ENCODE measurements at regions not wholly inside any gene's neighbourhood (a gene's known extent, or its start where the extent isn't known, plus 50 kb on each side); places are given as distances from the start of the nearest gene placed in this dataset.

GRCh38 chr6:74000666-74001490 lies 304.9 kb downstream of the CD109 start:
- TF ChIP-seq, protein P1, sequence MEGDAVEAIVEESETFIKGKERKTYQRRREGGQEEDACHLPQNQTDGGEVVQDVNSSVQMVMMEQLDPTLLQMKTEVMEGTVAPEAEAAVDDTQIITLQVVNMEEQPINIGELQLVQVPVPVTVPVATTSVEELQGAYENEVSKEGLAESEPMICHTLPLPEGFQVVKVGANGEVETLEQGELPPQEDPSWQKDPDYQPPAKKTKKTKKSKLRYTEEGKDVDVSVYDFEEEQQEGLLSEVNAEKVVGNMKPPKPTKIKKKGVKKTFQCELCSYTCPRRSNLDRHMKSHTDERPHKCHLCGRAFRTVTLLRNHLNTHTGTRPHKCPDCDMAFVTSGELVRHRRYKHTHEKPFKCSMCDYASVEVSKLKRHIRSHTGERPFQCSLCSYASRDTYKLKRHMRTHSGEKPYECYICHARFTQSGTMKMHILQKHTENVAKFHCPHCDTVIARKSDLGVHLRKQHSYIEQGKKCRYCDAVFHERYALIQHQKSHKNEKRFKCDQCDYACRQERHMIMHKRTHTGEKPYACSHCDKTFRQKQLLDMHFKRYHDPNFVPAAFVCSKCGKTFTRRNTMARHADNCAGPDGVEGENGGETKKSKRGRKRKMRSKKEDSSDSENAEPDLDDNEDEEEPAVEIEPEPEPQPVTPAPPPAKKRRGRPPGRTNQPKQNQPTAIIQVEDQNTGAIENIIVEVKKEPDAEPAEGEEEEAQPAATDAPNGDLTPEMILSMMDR (IDR thresholded peaks at IDR 0.05): no peak
- TF ChIP-seq EZH2 (IDR thresholded peaks at IDR 0.05; ENCODE audit: borderline replicate concordance, insufficient read depth, low read depth, low read length, poor library complexity, severe bottlenecking): no peak
